GM13977 (cell line): ENCODE measurements at regions not wholly inside any gene's neighbourhood (a gene's known extent, or its start where the extent isn't known, plus 50 kb on each side); places are given as distances from the start of the nearest gene placed in this dataset.
A peak's percentile ranks its signal among the peaks of the same experiment; 100 is the strongest.

Experiments used
- DNase-seq: peaks from one replicate; pipeline ENCODE4 v3.0.0; 2012; ENCODE audit warnings: low spot score
- CTCF ChIP-seq: IDR thresholded peaks from 2 replicates; pipeline ENCODE4 v1.5.1; 2012; ENCODE audit warnings: mild to moderate bottlenecking, control low read depth; ENCODE audit not compliant: insufficient read depth; ENCODE audit errors: extremely low read depth, missing control alignments
- in situ Hi-C: fragments of 300-500 bp; cut with MboI; formaldehyde crosslinking; loops from one replicate; pipeline ENCODE4 v1.12.0; 2022; ENCODE audit warnings: low sequenced_read_pairs, low pct_unique_long_range_greater_than_20kb, mixed read lengths, inconsistent platforms; ENCODE audit not compliant: unreplicated experiment

- TF ChIP-seq CTCF = no peak
- in situ Hi-C loops = no loop called here
- DNase-seq = no peak
Observed at GRCh38 chrX:146243041-146243440, 425.4 kb downstream of the SLITRK2 start.

- no peak for TF ChIP-seq CTCF
- in situ Hi-C loops = no loop called here
- no peak for DNase-seq
Observed at GRCh38 chrX:146259207-146259606, 441.6 kb downstream of the SLITRK2 start.

GRCh38 chrX:146264763-146265375 lies 447.2 kb downstream of the SLITRK2 start:
- in situ Hi-C loops = no loop called here
- no peak for DNase-seq
- TF ChIP-seq CTCF = no peak

GRCh38 chrX:146278381-146278780 lies 460.8 kb downstream of the SLITRK2 start:
- in situ Hi-C loops = no loop called here
- DNase-seq = no peak
- TF ChIP-seq CTCF = peak; percentile 34
